Body of pancreas (tissue), 4 donors: ENCODE measurements at regions not wholly inside any gene's neighbourhood (a gene's known extent, or its start where the extent isn't known, plus 50 kb on each side); places are given as distances from the start of the nearest gene placed in this dataset.

Source experiments
- POLR2A ChIP-seq, 3 donors: fragments of 450-650 bp; IDR thresholded peaks; one replicate each; pipeline ENCODE4 v1.6.1; 2016; ENCODE audit warnings: antibody characterized with exemption in 3 of 3, mild to moderate bottlenecking in 2 of 3
- TF ChIP-seq, protein P1 (sequence below), 7 experiments: fragments of 450-650 bp in 4 of 7; fragments of 200-600 bp in 3 of 7; sonication (generic) in 3 of 7; IDR thresholded peaks; one replicate each; pipeline ENCODE4 v1.5.1; 2016 to 2019; ENCODE audit warnings: antibody characterized with exemption in 7 of 7

GRCh38 chr5:74109344-74109743, 483.3 kb downstream of the ARHGEF28 start:
- TF ChIP-seq POLR2A (IDR thresholded peaks at IDR 0.05) = no peak
- TF ChIP-seq, protein P1, sequence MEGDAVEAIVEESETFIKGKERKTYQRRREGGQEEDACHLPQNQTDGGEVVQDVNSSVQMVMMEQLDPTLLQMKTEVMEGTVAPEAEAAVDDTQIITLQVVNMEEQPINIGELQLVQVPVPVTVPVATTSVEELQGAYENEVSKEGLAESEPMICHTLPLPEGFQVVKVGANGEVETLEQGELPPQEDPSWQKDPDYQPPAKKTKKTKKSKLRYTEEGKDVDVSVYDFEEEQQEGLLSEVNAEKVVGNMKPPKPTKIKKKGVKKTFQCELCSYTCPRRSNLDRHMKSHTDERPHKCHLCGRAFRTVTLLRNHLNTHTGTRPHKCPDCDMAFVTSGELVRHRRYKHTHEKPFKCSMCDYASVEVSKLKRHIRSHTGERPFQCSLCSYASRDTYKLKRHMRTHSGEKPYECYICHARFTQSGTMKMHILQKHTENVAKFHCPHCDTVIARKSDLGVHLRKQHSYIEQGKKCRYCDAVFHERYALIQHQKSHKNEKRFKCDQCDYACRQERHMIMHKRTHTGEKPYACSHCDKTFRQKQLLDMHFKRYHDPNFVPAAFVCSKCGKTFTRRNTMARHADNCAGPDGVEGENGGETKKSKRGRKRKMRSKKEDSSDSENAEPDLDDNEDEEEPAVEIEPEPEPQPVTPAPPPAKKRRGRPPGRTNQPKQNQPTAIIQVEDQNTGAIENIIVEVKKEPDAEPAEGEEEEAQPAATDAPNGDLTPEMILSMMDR (IDR thresholded peaks at IDR 0.05) = no peak
